H1 (cell line): ENCODE measurements at regions not wholly inside any gene's neighbourhood (a gene's known extent, or its start where the extent isn't known, plus 50 kb on each side); places are given as distances from the start of the nearest gene placed in this dataset.

Source experiments
- CBX5 ChIP-seq: fragments of 300-800, 300-1000 bp; sonication (generic); IDR thresholded peaks from 2 replicates; pipeline ENCODE4 v1.7.1; 2016; ENCODE audit warnings: antibody characterized with exemption, low read length, low read depth
- CHD7 ChIP-seq: fragments of 300-600 bp; sonication (generic); IDR thresholded peaks from 2 replicates; pipeline ENCODE4 v1.7.1; 2012; ENCODE audit warnings: low read length, moderate library complexity, mild to moderate bottlenecking, inconsistent platforms; ENCODE audit not compliant: insufficient replicate concordance
- GABPA ChIP-seq: IDR thresholded peaks from 2 replicates; pipeline ENCODE4 v1.6.1; 2011; ENCODE audit warnings: mild to moderate bottlenecking, low read length, moderate library complexity, borderline replicate concordance; ENCODE audit not compliant: insufficient read depth
- KDM1A ChIP-seq: fragments of 200-600, 300-600 bp; sonication (generic); IDR thresholded peaks from 2 replicates; pipeline ENCODE4 v1.7.1; 2016; ENCODE audit warnings: mild to moderate bottlenecking, low read length, borderline replicate concordance
- TF ChIP-seq, protein P1 (sequence below): IDR thresholded peaks from 2 replicates; pipeline ENCODE4 v1.6.1; 2011; ENCODE audit warnings: low read length, improper control_type of control experiment

- no peak for TF ChIP-seq CHD7
- no peak for TF ChIP-seq KDM1A
- TF ChIP-seq, protein P1, sequence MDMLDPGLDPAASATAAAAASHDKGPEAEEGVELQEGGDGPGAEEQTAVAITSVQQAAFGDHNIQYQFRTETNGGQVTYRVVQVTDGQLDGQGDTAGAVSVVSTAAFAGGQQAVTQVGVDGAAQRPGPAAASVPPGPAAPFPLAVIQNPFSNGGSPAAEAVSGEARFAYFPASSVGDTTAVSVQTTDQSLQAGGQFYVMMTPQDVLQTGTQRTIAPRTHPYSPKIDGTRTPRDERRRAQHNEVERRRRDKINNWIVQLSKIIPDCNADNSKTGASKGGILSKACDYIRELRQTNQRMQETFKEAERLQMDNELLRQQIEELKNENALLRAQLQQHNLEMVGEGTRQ = no peak
- no peak for TF ChIP-seq CBX5
- TF ChIP-seq GABPA = no peak
Measured at GRCh38 chr2:146370826-146371225, 1474.0 kb upstream of the ACVR2A start (continued).
